ENCODE measurements at regions not wholly inside any gene's neighbourhood (a gene's known extent, or its start where the extent isn't known, plus 50 kb on each side); places are given as distances from the start of the nearest gene placed in this dataset.

- TF ChIP-seq RAD21 (IDR thresholded peaks at IDR 0.05; ENCODE audit: insufficient read depth, low read depth, low read length): no peak
- no peak for TF ChIP-seq MEF2B (IDR thresholded peaks at IDR 0.05; ENCODE audit: partially characterized antibody, poor library complexity, severe bottlenecking)
- TF ChIP-seq E4F1 (IDR thresholded peaks at IDR 0.05; ENCODE audit: borderline replicate concordance, partially characterized antibody): no peak
- no peak for TF ChIP-seq POU2F2 (IDR thresholded peaks at IDR 0.05; ENCODE audit: borderline replicate concordance, low read depth, low read length)
- no peak for TF ChIP-seq SP1 (IDR thresholded peaks at IDR 0.05; ENCODE audit: low read depth, low read length)
These were observed 953.4 kb downstream of the FAT4 start (continued) for GRCh38 chr4:126268106-126268505.

GRCh38 chr4:126269106-126269505 is 954.4 kb downstream of the FAT4 start:
- no TSS peak for BruUV-seq (replicated peaks)
- H3K79me2 ChIP-seq (ENCODE audit: control insufficient read depth, insufficient read depth, low read length): no peaks in the 10 kb centered on the region
- H4K20me1 ChIP-seq (ENCODE audit: control insufficient read depth, insufficient read depth): no peaks in the 10 kb centered on the region
- no peak overlapping the region for H3K9ac ChIP-seq (ENCODE audit: control insufficient read depth, insufficient read depth, low read length)
- H2AFZ ChIP-seq (ENCODE audit: control insufficient read depth, low read depth, low read length): no peak overlapping the region
- intact Hi-C loops (cut with micrococcal nuclease; ENCODE audit: unreplicated experiment) (no loop called here), in situ Hi-C loops (cut with MboI) (no loop called here)
- H3K36me3 ChIP-seq (ENCODE audit: control insufficient read depth in 2 of 2, insufficient read depth in 2 of 2, low read length in 1 of 2): no peaks in the 10 kb centered on the region
- ATAC-seq: no peak
- no peaks in the 10 kb centered on the region for H3K27me3 ChIP-seq (replicated peaks in 1 of 2; ENCODE audit: control insufficient read depth in 2 of 2, insufficient read depth in 2 of 2, low read length in 1 of 2)
- 0% methylated on average over 6 of the region's 6 CpGs for WGBS (ENCODE audit: insufficient coverage, insufficient replicate concordance, low lambda C conversion rate, missing lambda C conversion rate)
- no peak overlapping the region for H3K4me3 ChIP-seq
- no peak for TF ChIP-seq NFYA (IDR thresholded peaks at IDR 0.05; ENCODE audit: borderline replicate concordance, low read depth, low read length)
- TF ChIP-seq RELB (IDR thresholded peaks at IDR 0.05; ENCODE audit: low read depth): no peak
- no peak for TF ChIP-seq IRF3 (IDR thresholded peaks at IDR 0.05)
- TF ChIP-seq ZNF217 (IDR thresholded peaks at IDR 0.05): no peak
- TF ChIP-seq PBX3 (IDR thresholded peaks at IDR 0.05; ENCODE audit: insufficient replicate concordance, low read depth, low read length): no peak
- no peak for TF ChIP-seq PAX5 (IDR thresholded peaks at IDR 0.05; ENCODE audit: borderline replicate concordance, low read depth, low read length)
- no peak for TF ChIP-seq PRDM15 (CRISPR knock-in tag; IDR thresholded peaks at IDR 0.05)
- TF ChIP-seq PAX8 (IDR thresholded peaks at IDR 0.05): no peak
- TF ChIP-seq RELA (IDR thresholded peaks at IDR 0.05; ENCODE audit: borderline replicate concordance, partially characterized antibody): no peak
- no peak for FAIRE-seq
- no peaks in the 10 kb centered on the region for H3K4me1 ChIP-seq (ENCODE audit: control insufficient read depth, insufficient read depth, low read length)
- ChIA-PET POLR2A (no interaction called here), RAD21 (ENCODE audit: unreplicated experiment) (no interaction called here), SMC1A (ENCODE audit: uncharacterized antibody, unreplicated experiment) (no interaction called here), CTCF (no interaction called here)
- no peak overlapping the region for H3K27ac ChIP-seq (ENCODE audit: control insufficient read depth, insufficient read depth)
- DNase-seq (ENCODE audit: low read depth, low spot score): no peak
- H3K4me2 ChIP-seq (ENCODE audit: control insufficient read depth, insufficient read depth): no peak overlapping the region
- H3K9me3 ChIP-seq (replicated peaks; ENCODE audit: control insufficient read depth, insufficient read depth, low read length): no peaks in the 10 kb centered on the region
